ENCODE measurements at regions not wholly inside any gene's neighbourhood (a gene's known extent, or its start where the extent isn't known, plus 50 kb on each side); places are given as distances from the start of the nearest gene placed in this dataset.

DNA sequence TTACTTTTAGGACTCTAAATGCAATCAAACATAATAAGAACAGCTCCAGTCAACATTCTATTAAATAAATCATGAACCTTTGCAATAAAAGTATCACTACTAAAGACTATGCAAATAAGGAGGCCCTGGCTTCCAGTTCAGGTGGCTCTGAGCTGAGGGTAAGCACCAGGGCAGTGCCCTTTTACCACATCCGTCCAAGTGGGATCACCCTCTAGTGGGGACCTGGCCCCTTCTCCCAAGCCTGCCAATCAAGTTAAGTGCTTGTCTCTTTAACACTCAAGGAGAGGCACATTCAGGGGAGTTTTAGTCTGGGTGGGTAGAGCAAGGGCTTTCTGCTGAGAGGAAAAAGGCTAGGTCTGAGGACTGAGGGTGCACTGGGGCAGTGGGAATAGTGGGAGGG, 161.4 kb downstream of the TMEM200A start:
- no peaks in the 10 kb centered on the region for H3F3A ChIP-seq (ENCODE audit: insufficient read depth, low read length, poor library complexity, severe bottlenecking)

DNA sequence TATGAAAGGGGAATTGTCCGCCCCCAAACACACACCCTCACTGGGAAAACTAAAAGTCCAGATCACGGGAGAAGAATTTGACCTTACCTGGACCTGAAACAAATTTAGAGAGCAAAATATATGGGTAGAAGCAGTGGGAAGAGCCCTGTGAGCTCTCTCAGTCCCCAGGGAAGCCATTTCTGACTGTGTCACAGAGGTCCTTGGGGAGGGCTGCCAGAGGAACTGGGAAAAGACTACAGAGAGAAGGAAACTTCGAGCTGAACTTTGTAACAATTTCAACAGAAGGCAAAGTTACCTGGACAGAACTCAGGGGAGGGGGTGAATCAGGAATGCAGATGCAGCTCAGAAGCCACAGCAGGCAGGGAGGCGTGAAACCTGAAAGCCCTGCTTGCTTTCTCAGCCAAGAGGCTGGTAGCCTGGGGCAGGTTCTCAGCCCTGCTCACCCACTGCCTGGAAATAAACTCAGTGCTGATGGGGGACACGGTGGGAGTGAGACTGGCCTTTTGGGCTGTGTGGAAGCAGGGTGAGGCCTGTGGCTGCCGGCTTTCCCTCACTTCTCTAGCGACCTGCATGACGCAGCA, 163.8 kb downstream of the TMEM200A start:
- TF ChIP-seq RAD21 (conservative IDR thresholded peaks at IDR 0.05) = no peak
- TF ChIP-seq EZH2 (IDR thresholded peaks at IDR 0.05; ENCODE audit: borderline replicate concordance, insufficient read depth, low read length, poor library complexity, severe bottlenecking) = no peak
- no peak for TF ChIP-seq EP300 (conservative IDR thresholded peaks at IDR 0.05; ENCODE audit: poor library complexity, severe bottlenecking)
- TF ChIP-seq SMC3 (conservative IDR thresholded peaks at IDR 0.05; ENCODE audit: poor library complexity) = no peak
- no peak for TF ChIP-seq POLR2AphosphoS5 (IDR thresholded peaks at IDR 0.05)
- TF ChIP-seq MXI1 (conservative IDR thresholded peaks at IDR 0.05; ENCODE audit: poor library complexity, severe bottlenecking) = no peak
- TF ChIP-seq, protein P1, sequence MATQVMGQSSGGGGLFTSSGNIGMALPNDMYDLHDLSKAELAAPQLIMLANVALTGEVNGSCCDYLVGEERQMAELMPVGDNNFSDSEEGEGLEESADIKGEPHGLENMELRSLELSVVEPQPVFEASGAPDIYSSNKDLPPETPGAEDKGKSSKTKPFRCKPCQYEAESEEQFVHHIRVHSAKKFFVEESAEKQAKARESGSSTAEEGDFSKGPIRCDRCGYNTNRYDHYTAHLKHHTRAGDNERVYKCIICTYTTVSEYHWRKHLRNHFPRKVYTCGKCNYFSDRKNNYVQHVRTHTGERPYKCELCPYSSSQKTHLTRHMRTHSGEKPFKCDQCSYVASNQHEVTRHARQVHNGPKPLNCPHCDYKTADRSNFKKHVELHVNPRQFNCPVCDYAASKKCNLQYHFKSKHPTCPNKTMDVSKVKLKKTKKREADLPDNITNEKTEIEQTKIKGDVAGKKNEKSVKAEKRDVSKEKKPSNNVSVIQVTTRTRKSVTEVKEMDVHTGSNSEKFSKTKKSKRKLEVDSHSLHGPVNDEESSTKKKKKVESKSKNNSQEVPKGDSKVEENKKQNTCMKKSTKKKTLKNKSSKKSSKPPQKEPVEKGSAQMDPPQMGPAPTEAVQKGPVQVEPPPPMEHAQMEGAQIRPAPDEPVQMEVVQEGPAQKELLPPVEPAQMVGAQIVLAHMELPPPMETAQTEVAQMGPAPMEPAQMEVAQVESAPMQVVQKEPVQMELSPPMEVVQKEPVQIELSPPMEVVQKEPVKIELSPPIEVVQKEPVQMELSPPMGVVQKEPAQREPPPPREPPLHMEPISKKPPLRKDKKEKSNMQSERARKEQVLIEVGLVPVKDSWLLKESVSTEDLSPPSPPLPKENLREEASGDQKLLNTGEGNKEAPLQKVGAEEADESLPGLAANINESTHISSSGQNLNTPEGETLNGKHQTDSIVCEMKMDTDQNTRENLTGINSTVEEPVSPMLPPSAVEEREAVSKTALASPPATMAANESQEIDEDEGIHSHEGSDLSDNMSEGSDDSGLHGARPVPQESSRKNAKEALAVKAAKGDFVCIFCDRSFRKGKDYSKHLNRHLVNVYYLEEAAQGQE (IDR thresholded peaks at IDR 0.05; ENCODE audit: borderline replicate concordance) = no peak
- no peaks in the 10 kb centered on the region for H3K27me3 ChIP-seq (ENCODE audit: insufficient read depth, low read depth, low read length)
- no peak overlapping the region for H2AFZ ChIP-seq (ENCODE audit: low read depth, low read length)
- H3K4me3 ChIP-seq (ENCODE audit: low read length) = no peak overlapping the region
- H3K9me2 ChIP-seq (ENCODE audit: insufficient read depth, low read length) = no peaks in the 10 kb centered on the region
- no peaks in the 10 kb centered on the region for H3K79me2 ChIP-seq (replicated peaks; ENCODE audit: insufficient read depth, low read length)
- H3K36me3 ChIP-seq (ENCODE audit: insufficient read depth, low read length) = no peaks in the 10 kb centered on the region
- H3K9ac ChIP-seq (ENCODE audit: low read length) = no peak overlapping the region
- no peak overlapping the region for H3K4me2 ChIP-seq (ENCODE audit: low read length)
- no peaks in the 10 kb centered on the region for H3K9me3 ChIP-seq (ENCODE audit: low read length)
- H3F3A ChIP-seq (ENCODE audit: insufficient read depth, low read length, poor library complexity, severe bottlenecking) = no peaks in the 10 kb centered on the region
- no peak overlapping the region for H3K27ac ChIP-seq (ENCODE audit: low read length)
- no peaks in the 10 kb centered on the region for H4K20me1 ChIP-seq (ENCODE audit: insufficient read depth)

More for the DNA sequence above, 161.4 kb downstream of the TMEM200A start:
- Histone ChIP-seq H3K9me3 (ENCODE audit: low read length) (no peaks in the 10 kb centered on the region), H4K20me1 (ENCODE audit: insufficient read depth) (no peaks in the 10 kb centered on the region), H3K27me3 (ENCODE audit: insufficient read depth, low read depth, low read length) (no peaks in the 10 kb centered on the region), H2AFZ (ENCODE audit: low read depth, low read length) (no peak overlapping the region), H3K79me2 (replicated peaks; ENCODE audit: insufficient read depth, low read length) (no peaks in the 10 kb centered on the region), H3K4me2 (ENCODE audit: low read length) (no peak overlapping the region), H3K9me2 (ENCODE audit: insufficient read depth, low read length) (no peaks in the 10 kb centered on the region), H3K36me3 (ENCODE audit: insufficient read depth, low read length) (no peaks in the 10 kb centered on the region), H3K4me3 (ENCODE audit: low read length) (no peak overlapping the region), H3K9ac (ENCODE audit: low read length) (no peak overlapping the region), H3K27ac (ENCODE audit: low read length) (no peak overlapping the region)
- TF ChIP-seq, protein P1 (IDR thresholded peaks at IDR 0.05; ENCODE audit: borderline replicate concordance) = no peak
- TF ChIP-seq, protein P2, sequence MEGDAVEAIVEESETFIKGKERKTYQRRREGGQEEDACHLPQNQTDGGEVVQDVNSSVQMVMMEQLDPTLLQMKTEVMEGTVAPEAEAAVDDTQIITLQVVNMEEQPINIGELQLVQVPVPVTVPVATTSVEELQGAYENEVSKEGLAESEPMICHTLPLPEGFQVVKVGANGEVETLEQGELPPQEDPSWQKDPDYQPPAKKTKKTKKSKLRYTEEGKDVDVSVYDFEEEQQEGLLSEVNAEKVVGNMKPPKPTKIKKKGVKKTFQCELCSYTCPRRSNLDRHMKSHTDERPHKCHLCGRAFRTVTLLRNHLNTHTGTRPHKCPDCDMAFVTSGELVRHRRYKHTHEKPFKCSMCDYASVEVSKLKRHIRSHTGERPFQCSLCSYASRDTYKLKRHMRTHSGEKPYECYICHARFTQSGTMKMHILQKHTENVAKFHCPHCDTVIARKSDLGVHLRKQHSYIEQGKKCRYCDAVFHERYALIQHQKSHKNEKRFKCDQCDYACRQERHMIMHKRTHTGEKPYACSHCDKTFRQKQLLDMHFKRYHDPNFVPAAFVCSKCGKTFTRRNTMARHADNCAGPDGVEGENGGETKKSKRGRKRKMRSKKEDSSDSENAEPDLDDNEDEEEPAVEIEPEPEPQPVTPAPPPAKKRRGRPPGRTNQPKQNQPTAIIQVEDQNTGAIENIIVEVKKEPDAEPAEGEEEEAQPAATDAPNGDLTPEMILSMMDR (IDR thresholded peaks at IDR 0.05; ENCODE audit: poor library complexity, severe bottlenecking) = no peak
- TF ChIP-seq EP300 (conservative IDR thresholded peaks at IDR 0.05; ENCODE audit: poor library complexity, severe bottlenecking) (no peak), EZH2 (IDR thresholded peaks at IDR 0.05; ENCODE audit: borderline replicate concordance, insufficient read depth, low read length, poor library complexity, severe bottlenecking) (no peak), MXI1 (conservative IDR thresholded peaks at IDR 0.05; ENCODE audit: poor library complexity, severe bottlenecking) (no peak), SMC3 (conservative IDR thresholded peaks at IDR 0.05; ENCODE audit: poor library complexity) (no peak), TAF1 (IDR thresholded peaks at IDR 0.05; ENCODE audit: low read depth) (no peak), POLR2AphosphoS5 (IDR thresholded peaks at IDR 0.05) (no peak), RAD21 (conservative IDR thresholded peaks at IDR 0.05) (no peak)

Data from neural cell (in vitro differentiated cells).